Liver (tissue), 8 donors: ENCODE measurements at regions not wholly inside any gene's neighbourhood (a gene's known extent, or its start where the extent isn't known, plus 50 kb on each side); places are given as distances from the start of the nearest gene placed in this dataset.

ENCODE experiments used
- DNase-seq: peaks from one replicate; pipeline ENCODE4 v3.0.0-alpha.2; 2017; ENCODE audit warnings: low spot score
- H3K27ac ChIP-seq, 2 donors: one replicate each; pipeline ENCODE4 v1.7.0; 2013; ENCODE audit warnings: inconsistent platforms in 2 of 2, low read length in 2 of 2, control low read depth in 1 of 2, low read depth in 1 of 2, mild to moderate bottlenecking in 1 of 2
- H3K27me3 ChIP-seq, 4 donors: one replicate each; pipeline versions ENCODE4 v1.6.1 to v1.7.0; 2013; ENCODE audit warnings: low read length in 3 of 4, inconsistent platforms in 1 of 4, mild to moderate bottlenecking in 1 of 4, moderate library complexity in 1 of 4; ENCODE audit not compliant: control insufficient read depth in 4 of 4, insufficient read depth in 4 of 4
- H3K36me3 ChIP-seq, 4 donors: one replicate each; pipeline versions ENCODE4 v1.6.1 to v1.7.0; 2013; ENCODE audit warnings: low read length in 3 of 4, mild to moderate bottlenecking in 3 of 4, low read depth in 1 of 4, moderate library complexity in 1 of 4; ENCODE audit not compliant: control insufficient read depth in 4 of 4, insufficient read depth in 3 of 4
- H3K4me1 ChIP-seq, 4 donors: one replicate each; pipeline versions ENCODE4 v1.6.1 to v1.7.0; 2013; ENCODE audit warnings: low read length in 3 of 4, mild to moderate bottlenecking in 3 of 4, moderate library complexity in 1 of 4; ENCODE audit not compliant: control insufficient read depth in 4 of 4, insufficient read depth in 4 of 4
- H3K4me3 ChIP-seq, 3 donors: one replicate each; pipeline versions ENCODE4 v1.6.1 to v1.7.0; 2013; ENCODE audit warnings: low read length in 3 of 3, control low read depth in 1 of 3, low read depth in 1 of 3, mild to moderate bottlenecking in 1 of 3
- H3K9ac ChIP-seq, 2 donors: one replicate each; pipeline ENCODE4 v1.7.0; 2013; ENCODE audit warnings: low read length in 2 of 2, mild to moderate bottlenecking in 2 of 2, moderate library complexity in 2 of 2, control low read depth in 1 of 2, low read depth in 1 of 2
- H3K9me3 ChIP-seq, 4 donors: one replicate each; pipeline versions ENCODE4 v1.6.1 to v1.7.0; 2013; ENCODE audit warnings: low read length in 3 of 4; ENCODE audit not compliant: control insufficient read depth in 4 of 4
- ATF3 ChIP-seq: IDR thresholded peaks from 2 replicates; pipeline ENCODE4 v1.6.1; 2016; ENCODE audit warnings: antibody characterized with exemption
- CTCF ChIP-seq: fragments of 150-350 bp; IDR thresholded peaks from 2 replicates; pipeline ENCODE4 v1.5.1; 2017; ENCODE audit warnings: improper control_type of control experiment, low read depth, low read length; ENCODE audit not compliant: missing input control
- EGR1 ChIP-seq, 2 donors: IDR thresholded peaks; 2 replicates each; pipeline ENCODE4 v1.6.1; 2016 to 2018; ENCODE audit warnings: antibody characterized with exemption in 2 of 2, low read depth in 2 of 2
- FOXA1 ChIP-seq: IDR thresholded peaks from 2 replicates; pipeline ENCODE4 v1.6.1; 2016; ENCODE audit warnings: antibody characterized with exemption
- GABPA ChIP-seq, 2 donors: IDR thresholded peaks in 1 of 2; conservative IDR thresholded peaks in 1 of 2; 2 replicates each; pipeline ENCODE4 v1.6.1; 2016; ENCODE audit warnings: antibody characterized with exemption in 2 of 2, mild to moderate bottlenecking in 1 of 2, moderate library complexity in 1 of 2
- HNF4A ChIP-seq, 2 donors: conservative IDR thresholded peaks; 2 replicates each; pipeline ENCODE4 v1.6.1; 2016; ENCODE audit warnings: antibody characterized with exemption in 2 of 2, mild to moderate bottlenecking in 2 of 2
- HNF4G ChIP-seq: IDR thresholded peaks from 2 replicates; pipeline ENCODE4 v1.6.1; 2016; ENCODE audit warnings: antibody characterized with exemption
- JUND ChIP-seq, 2 donors: IDR thresholded peaks; 2 replicates each; pipeline ENCODE4 v1.6.1; 2016; ENCODE audit warnings: antibody characterized with exemption in 2 of 2
- MAX ChIP-seq: IDR thresholded peaks from 2 replicates; pipeline ENCODE4 v1.6.1; 2016; ENCODE audit warnings: antibody characterized with exemption
- NR2F2 ChIP-seq: IDR thresholded peaks from 2 replicates; pipeline ENCODE4 v1.6.1; 2016; ENCODE audit warnings: antibody characterized with exemption
- RAD21 ChIP-seq, 2 donors: IDR thresholded peaks; 2 replicates each; pipeline ENCODE4 v1.6.1; 2016; ENCODE audit warnings: antibody characterized with exemption in 2 of 2, mild to moderate bottlenecking in 2 of 2
- REST ChIP-seq: IDR thresholded peaks from 2 replicates; pipeline ENCODE4 v1.6.1; 2016; ENCODE audit warnings: antibody characterized with exemption, mild to moderate bottlenecking
- RXRA ChIP-seq, 2 donors: IDR thresholded peaks; 2 replicates each; pipeline ENCODE4 v1.6.1; 2017 to 2018; ENCODE audit warnings: antibody characterized with exemption in 2 of 2, mild to moderate bottlenecking in 1 of 2
- SP1 ChIP-seq: IDR thresholded peaks from 2 replicates; pipeline ENCODE4 v1.6.1; 2018; ENCODE audit warnings: antibody characterized with exemption, mild to moderate bottlenecking
- TAF1 ChIP-seq: conservative IDR thresholded peaks from 2 replicates; pipeline ENCODE4 v1.6.1; 2016; ENCODE audit warnings: antibody characterized with exemption, mild to moderate bottlenecking
- YY1 ChIP-seq: IDR thresholded peaks from 2 replicates; pipeline ENCODE4 v1.6.1; 2016; ENCODE audit warnings: antibody characterized with exemption, mild to moderate bottlenecking
- ZBTB33 ChIP-seq: IDR thresholded peaks from 2 replicates; pipeline ENCODE4 v1.6.1; 2016; ENCODE audit warnings: antibody characterized with exemption
- WGBS: extraction: QIAGEN DNeasy Blood & Tissue Kit; methylation state at CpG from one replicate; pipeline ENCODE4 v1.1.7; 2013; 5-methylcytosine and 5-hydroxymethylcytosine counted together
- donor health status: healthy.
- donor health status: healthy.
- donor health status: healthy.
- donor health status: healthy.
- donor health status: healthy.

- no peak for TF ChIP-seq EGR1 (IDR thresholded peaks at IDR 0.05; ENCODE audit: low read depth in 2 of 2)
Measured at GRCh38 chr10:114711869-114712250, 53.8 kb upstream of the ABLIM1 start (continued).

GRCh38 chr10:114713525-114714090 lies 55.5 kb upstream of the ABLIM1 start:
- no peak for DNase-seq
- no peak overlapping the region for H3K4me3 ChIP-seq
- H3K27ac ChIP-seq = no peak overlapping the region
- no peak overlapping the region for H3K9ac ChIP-seq
- 86% methylated on average over 5 of the region's 5 CpGs for WGBS
- H3K4me1 ChIP-seq = peaks cover 0 to 10% (median 5%) of the 10 kb centered on the region in 4 donors
- no peaks in the 10 kb centered on the region for H3K27me3 ChIP-seq
- TF ChIP-seq HNF4G = no peak
- no peak for TF ChIP-seq ATF3
- no peak for TF ChIP-seq MAX
- no peak for TF ChIP-seq TAF1
- TF ChIP-seq YY1 = no peak
- no peak for TF ChIP-seq SP1
- no peak for TF ChIP-seq ZBTB33
- TF ChIP-seq HNF4A (conservative IDR thresholded peaks at IDR 0.05) = no peak
- no peak for TF ChIP-seq REST
- H3K36me3 ChIP-seq = no peaks in the 10 kb centered on the region
- H3K9me3 ChIP-seq = no peaks in the 10 kb centered on the region

GRCh38 chr10:114714281-114714741 lies 56.2 kb upstream of the ABLIM1 start:
- H3K4me3 ChIP-seq = no peak overlapping the region
- no peak for TF ChIP-seq HNF4A (conservative IDR thresholded peaks at IDR 0.05)
- TF ChIP-seq RAD21 (IDR thresholded peaks at IDR 0.05) = no peak
- TF ChIP-seq EGR1 (IDR thresholded peaks at IDR 0.05; ENCODE audit: low read depth in 2 of 2) = no peak
- no peak for TF ChIP-seq MAX
- TF ChIP-seq YY1 = no peak
- TF ChIP-seq TAF1 = no peak
- no peak for TF ChIP-seq RXRA (IDR thresholded peaks at IDR 0.05)
- TF ChIP-seq ZBTB33 = no peak
- TF ChIP-seq ATF3 = no peak
- no peak for TF ChIP-seq FOXA1
- no peak for TF ChIP-seq NR2F2
- TF ChIP-seq SP1 = no peak
- no peak for TF ChIP-seq JUND (IDR thresholded peaks at IDR 0.05)
- no peak for TF ChIP-seq GABPA (IDR thresholded peaks at IDR 0.05 in 1 of 2, conservative IDR thresholded peaks at IDR 0.05 in 1 of 2)
- no peak for TF ChIP-seq CTCF

More at GRCh38 chr10:114714281-114714741, 56.2 kb upstream of the ABLIM1 start:
- WGBS = 78% methylated on average over 5 of the region's 5 CpGs
- DNase-seq = no peak
- Histone ChIP-seq H3K9me3 (no peaks in the 10 kb centered on the region), H3K36me3 (no peaks in the 10 kb centered on the region), H3K4me1 (peaks cover 0 to 17% (median 12%) of the 10 kb centered on the region in 4 donors), H3K9ac (no peak overlapping the region), H3K27me3 (no peaks in the 10 kb centered on the region), H3K27ac (no peak overlapping the region)
